ENCODE measurements at regions not wholly inside any gene's neighbourhood (a gene's known extent, or its start where the extent isn't known, plus 50 kb on each side); places are given as distances from the start of the nearest gene placed in this dataset.

- H3K9me3 ChIP-seq (ENCODE audit: control insufficient read depth, low read length) = no peaks in the 10 kb centered on the region
These were observed 117.4 kb downstream of the DAD1 start for GRCh38 chr14:22471545-22472121.

GRCh38 chr14:22469538-22470303 lies 119.3 kb downstream of the DAD1 start:
- Histone ChIP-seq H3K27me3 (replicated peaks; ENCODE audit: control insufficient read depth, insufficient read depth, low read length, poor library complexity, severe bottlenecking) (no peaks in the 10 kb centered on the region), H3K4me1 (ENCODE audit: control insufficient read depth, insufficient read depth, low read length, poor library complexity, severe bottlenecking) (no peaks in the 10 kb centered on the region), H3K27ac (ENCODE audit: insufficient read depth, low read length, poor library complexity, severe bottlenecking) (no peak overlapping the region), H3K4me3 (ENCODE audit: insufficient read depth, low read depth, low read length, poor library complexity, severe bottlenecking) (no peak overlapping the region), H3K9me3 (ENCODE audit: control insufficient read depth, low read length) (no peaks in the 10 kb centered on the region), H3K36me3 (ENCODE audit: control insufficient read depth, insufficient read depth, low read length) (no peaks in the 10 kb centered on the region)
- no peak for DNase-seq

More at GRCh38 chr14:22471545-22472121, 117.4 kb downstream of the DAD1 start:
- Histone ChIP-seq H3K27ac (ENCODE audit: insufficient read depth, low read length, poor library complexity, severe bottlenecking) (no peak overlapping the region), H3K36me3 (ENCODE audit: control insufficient read depth, insufficient read depth, low read length) (no peaks in the 10 kb centered on the region), H3K4me3 (ENCODE audit: insufficient read depth, low read depth, low read length, poor library complexity, severe bottlenecking) (no peak overlapping the region), H3K27me3 (replicated peaks; ENCODE audit: control insufficient read depth, insufficient read depth, low read length, poor library complexity, severe bottlenecking) (no peaks in the 10 kb centered on the region), H3K4me1 (ENCODE audit: control insufficient read depth, insufficient read depth, low read length, poor library complexity, severe bottlenecking) (no peaks in the 10 kb centered on the region)
- DNase-seq = no peak

- DNase-seq = no peak
- Histone ChIP-seq H3K27me3 (replicated peaks; ENCODE audit: control insufficient read depth, insufficient read depth, low read length, poor library complexity, severe bottlenecking) (no peaks in the 10 kb centered on the region), H3K9me3 (ENCODE audit: control insufficient read depth, low read length) (no peaks in the 10 kb centered on the region), H3K4me3 (ENCODE audit: insufficient read depth, low read depth, low read length, poor library complexity, severe bottlenecking) (no peak overlapping the region), H3K4me1 (ENCODE audit: control insufficient read depth, insufficient read depth, low read length, poor library complexity, severe bottlenecking) (no peaks in the 10 kb centered on the region), H3K27ac (ENCODE audit: insufficient read depth, low read length, poor library complexity, severe bottlenecking) (no peak overlapping the region), H3K36me3 (ENCODE audit: control insufficient read depth, insufficient read depth, low read length) (no peaks in the 10 kb centered on the region)
These were observed 120.2 kb downstream of the DAD1 start for GRCh38 chr14:22468830-22469229.

GRCh38 chr14:22466491-22466890 lies 122.5 kb downstream of the DAD1 start:
- no peaks in the 10 kb centered on the region for H3K4me1 ChIP-seq (ENCODE audit: control insufficient read depth, insufficient read depth, low read length, poor library complexity, severe bottlenecking)
- H3K36me3 ChIP-seq (ENCODE audit: control insufficient read depth, insufficient read depth, low read length) = no peaks in the 10 kb centered on the region
- no peaks in the 10 kb centered on the region for H3K9me3 ChIP-seq (ENCODE audit: control insufficient read depth, low read length)
- no peak for DNase-seq
- no peak overlapping the region for H3K4me3 ChIP-seq (ENCODE audit: insufficient read depth, low read depth, low read length, poor library complexity, severe bottlenecking)
- no peaks in the 10 kb centered on the region for H3K27me3 ChIP-seq (replicated peaks; ENCODE audit: control insufficient read depth, insufficient read depth, low read length, poor library complexity, severe bottlenecking)
- no peak overlapping the region for H3K27ac ChIP-seq (ENCODE audit: insufficient read depth, low read length, poor library complexity, severe bottlenecking)

- Histone ChIP-seq H3K27ac (ENCODE audit: insufficient read depth, low read length, poor library complexity, severe bottlenecking) (no peak overlapping the region), H3K4me1 (ENCODE audit: control insufficient read depth, insufficient read depth, low read length, poor library complexity, severe bottlenecking) (no peaks in the 10 kb centered on the region), H3K9me3 (ENCODE audit: control insufficient read depth, low read length) (no peaks in the 10 kb centered on the region), H3K36me3 (ENCODE audit: control insufficient read depth, insufficient read depth, low read length) (no peaks in the 10 kb centered on the region), H3K4me3 (ENCODE audit: insufficient read depth, low read depth, low read length, poor library complexity, severe bottlenecking) (no peak overlapping the region), H3K27me3 (replicated peaks; ENCODE audit: control insufficient read depth, insufficient read depth, low read length, poor library complexity, severe bottlenecking) (no peaks in the 10 kb centered on the region)
- no peak for DNase-seq
These were observed 123.7 kb downstream of the DAD1 start for GRCh38 chr14:22465201-22465840.

GRCh38 chr14:22464422-22465142 lies 124.4 kb downstream of the DAD1 start:
- DNase-seq = no peak
- H3K27me3 ChIP-seq (replicated peaks; ENCODE audit: control insufficient read depth, insufficient read depth, low read length, poor library complexity, severe bottlenecking) = no peaks in the 10 kb centered on the region
- H3K4me3 ChIP-seq (ENCODE audit: insufficient read depth, low read depth, low read length, poor library complexity, severe bottlenecking) = no peak overlapping the region
- H3K36me3 ChIP-seq (ENCODE audit: control insufficient read depth, insufficient read depth, low read length) = no peaks in the 10 kb centered on the region
- no peak overlapping the region for H3K27ac ChIP-seq (ENCODE audit: insufficient read depth, low read length, poor library complexity, severe bottlenecking)
- H3K4me1 ChIP-seq (ENCODE audit: control insufficient read depth, insufficient read depth, low read length, poor library complexity, severe bottlenecking) = no peaks in the 10 kb centered on the region
- H3K9me3 ChIP-seq (ENCODE audit: control insufficient read depth, low read length) = no peaks in the 10 kb centered on the region

- Histone ChIP-seq H3K27me3 (replicated peaks; ENCODE audit: control insufficient read depth, insufficient read depth, low read length, poor library complexity, severe bottlenecking) (no peaks in the 10 kb centered on the region), H3K4me3 (ENCODE audit: insufficient read depth, low read depth, low read length, poor library complexity, severe bottlenecking) (no peak overlapping the region), H3K4me1 (ENCODE audit: control insufficient read depth, insufficient read depth, low read length, poor library complexity, severe bottlenecking) (no peaks in the 10 kb centered on the region), H3K27ac (ENCODE audit: insufficient read depth, low read length, poor library complexity, severe bottlenecking) (no peak overlapping the region), H3K9me3 (ENCODE audit: control insufficient read depth, low read length) (no peaks in the 10 kb centered on the region), H3K36me3 (ENCODE audit: control insufficient read depth, insufficient read depth, low read length) (no peaks in the 10 kb centered on the region)
- no peak for DNase-seq
These were observed 125.3 kb downstream of the DAD1 start for GRCh38 chr14:22463763-22464173.

GRCh38 chr14:22462923-22463322 lies 126.1 kb downstream of the DAD1 start:
- Histone ChIP-seq H3K27me3 (replicated peaks; ENCODE audit: control insufficient read depth, insufficient read depth, low read length, poor library complexity, severe bottlenecking) (no peaks in the 10 kb centered on the region), H3K36me3 (ENCODE audit: control insufficient read depth, insufficient read depth, low read length) (no peaks in the 10 kb centered on the region), H3K4me1 (ENCODE audit: control insufficient read depth, insufficient read depth, low read length, poor library complexity, severe bottlenecking) (no peaks in the 10 kb centered on the region), H3K4me3 (ENCODE audit: insufficient read depth, low read depth, low read length, poor library complexity, severe bottlenecking) (no peak overlapping the region), H3K9me3 (ENCODE audit: control insufficient read depth, low read length) (no peaks in the 10 kb centered on the region), H3K27ac (ENCODE audit: insufficient read depth, low read length, poor library complexity, severe bottlenecking) (no peak overlapping the region)
- no peak for DNase-seq

GRCh38 chr14:22460461-22461195 lies 128.4 kb downstream of the DAD1 start:
- Histone ChIP-seq H3K27me3 (replicated peaks; ENCODE audit: control insufficient read depth, insufficient read depth, low read length, poor library complexity, severe bottlenecking) (no peaks in the 10 kb centered on the region), H3K36me3 (ENCODE audit: control insufficient read depth, insufficient read depth, low read length) (no peaks in the 10 kb centered on the region), H3K9me3 (ENCODE audit: control insufficient read depth, low read length) (no peaks in the 10 kb centered on the region), H3K4me3 (ENCODE audit: insufficient read depth, low read depth, low read length, poor library complexity, severe bottlenecking) (no peak overlapping the region), H3K27ac (ENCODE audit: insufficient read depth, low read length, poor library complexity, severe bottlenecking) (no peak overlapping the region), H3K4me1 (ENCODE audit: control insufficient read depth, insufficient read depth, low read length, poor library complexity, severe bottlenecking) (no peaks in the 10 kb centered on the region)
- DNase-seq = no peak

Measured in effector memory CD4-positive, alpha-beta T cell (primary cell).